IMR-90 (cell line): ENCODE measurements at regions not wholly inside any gene's neighbourhood (a gene's known extent, or its start where the extent isn't known, plus 50 kb on each side); places are given as distances from the start of the nearest gene placed in this dataset.

Source experiments
- ATAC-seq: fragments of 200-7000 bp; cut with Tn5 transposase; 2 replicates; pipeline ENCODE4 v1.9.1; 2020; ENCODE audit warnings: low read depth, mild to moderate bottlenecking, moderate library complexity
- BruUV-seq: library from RNA; stranded (reverse); fragments of 400-500 nt; replicated peaks from 2 replicates; lab custom pipeline; 2021; lab: Mats Ljungman, UMichigan
- CTCF ChIA-PET: fragments of 300-600 bp; formaldehyde crosslinking; extraction: SDS; loops from one replicate; lab custom pipeline; 2021; ENCODE audit warnings: antibody characterized with exemption; lab: Yijun Ruan, JAX
- POLR2A ChIA-PET: fragments of 300-600 bp; sonication (Branson Sonifier 250); formaldehyde crosslinking; loops from one replicate; lab custom pipeline; 2022; ENCODE audit warnings: antibody characterized with exemption; ENCODE audit not compliant: unreplicated experiment; lab: Charles Lee
- DNase-seq: peaks from one replicate; pipeline ENCODE4 v3.0.0; 2013
- H2AFZ ChIP-seq: replicated peaks from 2 replicates; pipeline ENCODE3; 2013; ENCODE audit warnings: low read length, mild to moderate bottlenecking; ENCODE audit not compliant: poor library complexity
- H2AK5ac ChIP-seq: 2 replicates; pipeline ENCODE4 v1.6.1; 2013; ENCODE audit warnings: low read depth, low read length, inconsistent platforms
- H2AK9ac ChIP-seq: replicated peaks from 2 replicates; pipeline ENCODE3; 2013; ENCODE audit warnings: mild to moderate bottlenecking, low read depth, low read length, moderate library complexity; ENCODE audit not compliant: poor library complexity
- H2BK120ac ChIP-seq: 2 replicates; pipeline ENCODE4 v1.6.1; 2013; ENCODE audit warnings: low read depth, low read length, inconsistent platforms
- H2BK15ac ChIP-seq: 3 replicates; pipeline ENCODE4 v1.6.1; 2013; ENCODE audit warnings: low read depth, low read length, inconsistent platforms
- H2BK20ac ChIP-seq: 2 replicates; pipeline ENCODE4 v1.6.1; 2013; ENCODE audit warnings: low read depth, mild to moderate bottlenecking, inconsistent platforms, low read length, moderate library complexity
- H2BK5ac ChIP-seq: 2 replicates; pipeline ENCODE4 v1.6.1; 2013; ENCODE audit warnings: mild to moderate bottlenecking, low read depth, low read length, inconsistent platforms; ENCODE audit not compliant: poor library complexity, severe bottlenecking
- H3K14ac ChIP-seq: replicated peaks from 2 replicates; pipeline ENCODE4 v1.6.1; 2013; ENCODE audit warnings: low read depth, low read length, inconsistent platforms
- H3K18ac ChIP-seq: 2 replicates; pipeline ENCODE4 v1.6.1; 2013; ENCODE audit warnings: low read depth, low read length, control low read depth
- H3K23ac ChIP-seq: 2 replicates; pipeline ENCODE4 v1.6.1; 2013; ENCODE audit warnings: low read depth, low read length, inconsistent platforms
- H3K27ac ChIP-seq: 2 replicates; pipeline ENCODE4 v1.5.1; 2013; ENCODE audit warnings: mild to moderate bottlenecking, control low read depth, low read length; ENCODE audit not compliant: insufficient read depth
- H3K27me3 ChIP-seq: 2 replicates; pipeline ENCODE4 v1.6.1; 2013; ENCODE audit warnings: low read length; ENCODE audit not compliant: control insufficient read depth, insufficient read depth
- H3K36me3 ChIP-seq: 2 replicates; pipeline ENCODE4 v1.6.1; 2013; ENCODE audit warnings: low read length, mixed read lengths; ENCODE audit not compliant: control insufficient read depth, insufficient read depth
- H3K4ac ChIP-seq: 2 replicates; pipeline ENCODE4 v1.6.1; 2013; ENCODE audit warnings: low read depth, low read length, inconsistent platforms
- H3K4me1 ChIP-seq: 2 replicates; pipeline ENCODE4 v1.6.1; 2013; ENCODE audit warnings: low read length, mixed read lengths; ENCODE audit not compliant: control insufficient read depth, insufficient read depth
- H3K4me2 ChIP-seq: 2 replicates; pipeline ENCODE4 v1.6.1; 2013; ENCODE audit warnings: low read depth, mild to moderate bottlenecking, control low read depth, low read length, moderate library complexity
- H3K4me3 ChIP-seq: 2 replicates; pipeline ENCODE4 v1.5.1; 2013; ENCODE audit warnings: low read depth, mild to moderate bottlenecking, control low read depth, low read length, moderate library complexity; ENCODE audit not compliant: insufficient read depth
- H3K56ac ChIP-seq: 2 replicates; pipeline ENCODE4 v1.6.1; 2013; ENCODE audit warnings: low read length, inconsistent platforms; ENCODE audit not compliant: insufficient read depth; ENCODE audit errors: extremely low read depth
- H3K79me1 ChIP-seq, 2 experiments: 2 replicates each; pipeline ENCODE4 v1.6.1; 2013; ENCODE audit warnings: low read length in 2 of 2, inconsistent platforms in 1 of 2, low read depth in 1 of 2
- H3K9ac ChIP-seq: 2 replicates; pipeline ENCODE4 v1.6.1; 2013; ENCODE audit warnings: low read depth, low read length, control low read depth
- H3K9me1 ChIP-seq: 2 replicates; pipeline ENCODE4 v1.6.1; 2013; ENCODE audit warnings: low read length, inconsistent platforms; ENCODE audit not compliant: insufficient read depth
- H3K9me3 ChIP-seq: 2 replicates; pipeline ENCODE4 v1.6.1; 2013; ENCODE audit warnings: low read length; ENCODE audit not compliant: control insufficient read depth, insufficient read depth
- H4K20me1 ChIP-seq: 2 replicates; pipeline ENCODE4 v1.6.1; 2013; ENCODE audit warnings: low read length, inconsistent platforms; ENCODE audit not compliant: insufficient read depth
- H4K5ac ChIP-seq: 2 replicates; pipeline ENCODE4 v1.6.1; 2013; ENCODE audit warnings: mild to moderate bottlenecking, low read depth, low read length, control low read depth
- H4K8ac ChIP-seq, 2 experiments: 2 replicates each; pipeline ENCODE4 v1.6.1; 2013; ENCODE audit warnings: low read depth in 2 of 2, low read length in 2 of 2, control low read depth in 1 of 2, inconsistent platforms in 1 of 2
- H4K91ac ChIP-seq: 2 replicates; pipeline ENCODE4 v1.6.1; 2013; ENCODE audit warnings: low read depth, low read length, inconsistent platforms; ENCODE audit not compliant: insufficient read depth
- BHLHE40 ChIP-seq: fragments of 150-350 bp; IDR thresholded peaks from 2 replicates; pipeline ENCODE4 v1.6.1; 2016; ENCODE audit warnings: mild to moderate bottlenecking, low read depth, low read length
- CEBPB ChIP-seq: IDR thresholded peaks from 2 replicates; pipeline ENCODE4 v1.6.1; 2012; ENCODE audit warnings: low read depth, low read length, improper control_type of control experiment
- CHD1 ChIP-seq: IDR thresholded peaks from 2 replicates; pipeline ENCODE4 v1.6.1; 2012; ENCODE audit warnings: low read depth, low read length, improper control_type of control experiment
- FOS ChIP-seq: fragments of 150-350 bp; IDR thresholded peaks from 2 replicates; pipeline ENCODE4 v1.6.1; 2016; ENCODE audit warnings: low read depth, low read length
- MAFK ChIP-seq: IDR thresholded peaks from 2 replicates; pipeline ENCODE4 v1.6.1; 2012; ENCODE audit warnings: low read depth, low read length, improper control_type of control experiment
- MAZ ChIP-seq: IDR thresholded peaks from 2 replicates; pipeline ENCODE4 v1.6.1; 2012; ENCODE audit warnings: low read depth, mild to moderate bottlenecking, low read length, improper control_type of control experiment, moderate library complexity, borderline replicate concordance
- MXI1 ChIP-seq: IDR thresholded peaks from 2 replicates; pipeline ENCODE4 v1.6.1; 2012; ENCODE audit warnings: low read depth, mild to moderate bottlenecking, low read length, moderate library complexity, borderline replicate concordance
- NFE2L2 ChIP-seq: fragments of 150-350 bp; IDR thresholded peaks from 2 replicates; pipeline ENCODE4 v1.6.1; 2016; ENCODE audit warnings: low read depth, mild to moderate bottlenecking, low read length
- POLR2A ChIP-seq: IDR thresholded peaks from 2 replicates; pipeline ENCODE4 v1.6.1; 2012; ENCODE audit warnings: mild to moderate bottlenecking, low read depth, low read length
- RAD21 ChIP-seq: IDR thresholded peaks from 2 replicates; pipeline ENCODE4 v1.6.1; 2012; ENCODE audit warnings: low read length, improper control_type of control experiment
- RCOR1 ChIP-seq: IDR thresholded peaks from 2 replicates; pipeline ENCODE4 v1.6.1; 2012; ENCODE audit warnings: mild to moderate bottlenecking, low read length, improper control_type of control experiment; ENCODE audit not compliant: insufficient replicate concordance
- RFX5 ChIP-seq: IDR thresholded peaks from 2 replicates; pipeline ENCODE4 v1.8.0; 2012; ENCODE audit warnings: low read depth, mild to moderate bottlenecking, low read length, moderate library complexity
- SMC3 ChIP-seq: fragments of 150-350 bp; IDR thresholded peaks from 2 replicates; pipeline ENCODE4 v1.6.1; 2016; ENCODE audit warnings: low read depth, mild to moderate bottlenecking, antibody characterized with exemption, low read length, moderate library complexity
- WGBS, 2 experiments: methylation state at CpG; one replicate each; pipeline versions ENCODE4 v1.1.5 to v1.1.7; 2013; ENCODE audit warnings: missing lambda C conversion rate in 2 of 2; ENCODE audit not compliant: insufficient read length in 1 of 2; ENCODE audit errors: extremely low coverage in 2 of 2; 5-methylcytosine and 5-hydroxymethylcytosine counted together
- dilution Hi-C: fragments of 300-500 bp; cut with HindIII; formaldehyde crosslinking; loops from one replicate; pipeline ENCODE4 v1.14.3; 2018; ENCODE audit warnings: low sequenced_read_pairs; ENCODE audit not compliant: unreplicated experiment
- in situ Hi-C: fragments of 300-500 bp; cut with MboI; formaldehyde crosslinking; loops from 3 replicates; pipeline ENCODE4 v1.14.3; 2019; ENCODE audit warnings: low sequenced_read_pairs, inconsistent platforms, mixed read lengths
- intact Hi-C: fragments of 100-400 bp; cut with micrococcal nuclease; formaldehyde crosslinking; loops from 2 replicates; pipeline ENCODE4 v1.10.0; 2022
- TF ChIP-seq, protein P1 (sequence below): fragments of 150-350 bp; IDR thresholded peaks from 2 replicates; pipeline ENCODE4 v1.6.1; 2017; ENCODE audit warnings: mild to moderate bottlenecking, antibody characterized with exemption, low read length, low read depth
- TF ChIP-seq, protein P2 (sequence below): fragments of 150-350 bp; IDR thresholded peaks from 2 replicates; pipeline ENCODE4 v1.6.1; 2016; ENCODE audit warnings: low read depth, mild to moderate bottlenecking, low read length, moderate library complexity, borderline replicate concordance

DNA sequence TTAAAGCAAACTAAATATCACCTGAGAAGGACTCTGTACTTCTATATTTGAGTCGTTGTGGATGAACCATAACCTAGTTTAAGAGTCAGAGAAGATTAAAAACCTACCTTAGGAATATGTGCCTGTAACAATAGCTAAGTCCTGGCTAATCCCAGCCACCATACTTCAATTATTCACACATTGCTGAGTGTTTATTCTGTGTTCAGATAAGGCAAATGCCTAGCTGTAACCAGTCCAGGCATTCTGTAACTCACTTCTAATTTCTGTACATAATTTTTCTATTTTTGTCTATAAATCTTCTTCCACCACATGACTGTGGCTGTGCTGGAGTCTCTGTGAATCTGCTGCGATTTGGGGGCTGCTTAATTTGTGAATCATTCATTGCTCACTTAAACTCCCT, 441.9 kb upstream of the ADAMTS5 start:
- Histone ChIP-seq H2AFZ (no peak overlapping the region), H3K4me3 (no peak overlapping the region), H3K23ac (no peak overlapping the region), H2AK9ac (no peak overlapping the region), H4K5ac (no peak overlapping the region), H3K36me3 (no peaks in the 10 kb centered on the region), H4K91ac (no peak overlapping the region), H3K4ac (no peak overlapping the region), H3K79me1 (no peaks in the 10 kb centered on the region), H3K9me3 (no peaks in the 10 kb centered on the region), H3K14ac (no peak overlapping the region), H3K56ac (no peak overlapping the region), H2BK15ac (no peak overlapping the region), H2BK5ac (no peak overlapping the region), H2AK5ac (no peak overlapping the region), H3K9me1 (0 out of 2 replicates have a peak, but pooled peaks cover 2% of the 10 kb centered on the region), H2BK20ac (no peak overlapping the region), H4K20me1 (no peaks in the 10 kb centered on the region), H3K4me2 (no peak overlapping the region), H3K4me1 (0 out of 2 replicates have a peak, but pooled peaks cover 3% of the 10 kb centered on the region), H4K8ac (no peak overlapping the region), H3K27me3 (no peaks in the 10 kb centered on the region), H2BK120ac (no peak overlapping the region), H3K18ac (no peak overlapping the region), H3K27ac (no peak overlapping the region), H3K9ac (no peak overlapping the region)
- ChIA-PET CTCF (no interaction called here), POLR2A (no interaction called here)
- no peak for ATAC-seq
- TF ChIP-seq, protein P1, sequence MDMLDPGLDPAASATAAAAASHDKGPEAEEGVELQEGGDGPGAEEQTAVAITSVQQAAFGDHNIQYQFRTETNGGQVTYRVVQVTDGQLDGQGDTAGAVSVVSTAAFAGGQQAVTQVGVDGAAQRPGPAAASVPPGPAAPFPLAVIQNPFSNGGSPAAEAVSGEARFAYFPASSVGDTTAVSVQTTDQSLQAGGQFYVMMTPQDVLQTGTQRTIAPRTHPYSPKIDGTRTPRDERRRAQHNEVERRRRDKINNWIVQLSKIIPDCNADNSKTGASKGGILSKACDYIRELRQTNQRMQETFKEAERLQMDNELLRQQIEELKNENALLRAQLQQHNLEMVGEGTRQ, result no peak
- TF ChIP-seq NFE2L2, result no peak
- TF ChIP-seq MAFK, result no peak
- TF ChIP-seq MAZ, result no peak
- no peak for TF ChIP-seq SMC3
- TF ChIP-seq CEBPB, result no peak
- TF ChIP-seq, protein P2, sequence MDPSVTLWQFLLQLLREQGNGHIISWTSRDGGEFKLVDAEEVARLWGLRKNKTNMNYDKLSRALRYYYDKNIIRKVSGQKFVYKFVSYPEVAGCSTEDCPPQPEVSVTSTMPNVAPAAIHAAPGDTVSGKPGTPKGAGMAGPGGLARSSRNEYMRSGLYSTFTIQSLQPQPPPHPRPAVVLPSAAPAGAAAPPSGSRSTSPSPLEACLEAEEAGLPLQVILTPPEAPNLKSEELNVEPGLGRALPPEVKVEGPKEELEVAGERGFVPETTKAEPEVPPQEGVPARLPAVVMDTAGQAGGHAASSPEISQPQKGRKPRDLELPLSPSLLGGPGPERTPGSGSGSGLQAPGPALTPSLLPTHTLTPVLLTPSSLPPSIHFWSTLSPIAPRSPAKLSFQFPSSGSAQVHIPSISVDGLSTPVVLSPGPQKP, result no peak
- TF ChIP-seq RAD21, result no peak
- no peak for TF ChIP-seq RCOR1
- no peak for TF ChIP-seq MXI1
- no peak for TF ChIP-seq BHLHE40
- no peak for TF ChIP-seq RFX5
- TF ChIP-seq POLR2A, result no peak
- TF ChIP-seq FOS, result no peak
- TF ChIP-seq CHD1, result no peak
- dilution Hi-C loops, result no loop called here
- no TSS peak for BruUV-seq
- no peak for DNase-seq
- in situ Hi-C loops, result no loop called here
- intact Hi-C loops, result no loop called here
- no CpG with 5 or more reads among the region's 2 CpGs for WGBS, 2 experiments
